OCI-LY1 (cell line): ENCODE measurements at regions not wholly inside any gene's neighbourhood (a gene's known extent, or its start where the extent isn't known, plus 50 kb on each side); places are given as distances from the start of the nearest gene placed in this dataset.

ENCODE experiments used
- H2AFZ ChIP-seq: fragments of 200-600 bp; sonication (generic), shearing (Covaris generic); 2 replicates; pipeline ENCODE4 v1.6.0; 2014; ENCODE audit warnings: antibody characterized with exemption, mild to moderate bottlenecking, low read length
- H3F3A ChIP-seq: fragments of 200-600 bp; sonication (generic), shearing (Covaris generic); 2 replicates; pipeline ENCODE4 v1.6.0; 2014; ENCODE audit warnings: mild to moderate bottlenecking, antibody characterized with exemption, low read length, moderate library complexity; ENCODE audit not compliant: insufficient read depth
- H3K27ac ChIP-seq: fragments of 200-600 bp; sonication (generic); 2 replicates; pipeline ENCODE4 v1.5.1; 2014; ENCODE audit warnings: low read length, mixed run types, mild to moderate bottlenecking, low read depth; ENCODE audit not compliant: poor library complexity, severe bottlenecking
- H3K27me3 ChIP-seq: fragments of 200-600 bp; sonication (generic); 2 replicates; pipeline ENCODE4 v1.6.0; 2014; ENCODE audit warnings: antibody characterized with exemption, mild to moderate bottlenecking, low read length, moderate library complexity; ENCODE audit not compliant: insufficient read depth
- H3K36me3 ChIP-seq: fragments of 200-600 bp; sonication (generic); 2 replicates; pipeline ENCODE4 v1.6.1; 2014; ENCODE audit warnings: mild to moderate bottlenecking, antibody characterized with exemption, low read length, moderate library complexity, mixed read lengths; ENCODE audit not compliant: insufficient read depth
- H3K4me1 ChIP-seq: fragments of 200-600 bp; sonication (generic); 2 replicates; pipeline ENCODE4 v1.5.1; 2014; ENCODE audit warnings: mild to moderate bottlenecking, low read length, moderate library complexity; ENCODE audit not compliant: insufficient read depth, severe bottlenecking
- H3K4me2 ChIP-seq: fragments of 200-600 bp; sonication (generic), shearing (Covaris generic); 2 replicates; pipeline ENCODE4 v1.6.1; 2014; ENCODE audit warnings: low read length
- H3K4me3 ChIP-seq: fragments of 200-600 bp; sonication (generic); 2 replicates; pipeline ENCODE4 v1.5.1; 2014; ENCODE audit warnings: low read length, low read depth, mild to moderate bottlenecking, mixed read lengths; ENCODE audit not compliant: poor library complexity, severe bottlenecking
- H3K79me2 ChIP-seq: fragments of 200-600 bp; shearing (Covaris generic); 2 replicates; pipeline ENCODE4 v1.6.1; 2016; ENCODE audit warnings: mixed run types, low read length, mixed read lengths; ENCODE audit not compliant: insufficient read depth
- H3K9ac ChIP-seq: fragments of 200-600 bp; sonication (generic), shearing (Covaris generic); 2 replicates; pipeline ENCODE4 v1.6.1; 2014; ENCODE audit warnings: mild to moderate bottlenecking, low read length, mixed read lengths
- H3K9me2 ChIP-seq: fragments of 200-600 bp; sonication (generic), shearing (Covaris generic); 2 replicates; pipeline ENCODE4 v1.6.1; 2014; ENCODE audit warnings: low read depth, mild to moderate bottlenecking, low read length, mixed read lengths
- H3K9me3 ChIP-seq: fragments of 200-600 bp; shearing (Covaris generic); 2 replicates; pipeline ENCODE4 v1.6.1; 2014; ENCODE audit warnings: low read length, mixed read lengths
- H4K20me1 ChIP-seq: fragments of 200-600 bp; sonication (generic), shearing (Covaris generic); 2 replicates; pipeline ENCODE4 v1.6.0; 2016; ENCODE audit warnings: mild to moderate bottlenecking, low read length; ENCODE audit not compliant: insufficient read depth
- EZH2 ChIP-seq: fragments of 200-600 bp; sonication (generic), shearing (Covaris generic); IDR thresholded peaks from 2 replicates; pipeline ENCODE4 v1.8.0; 2017; ENCODE audit warnings: borderline replicate concordance, mixed run types, mild to moderate bottlenecking, antibody characterized with exemption, low read length, moderate library complexity, mixed read lengths
- TF ChIP-seq, protein P1 (sequence below): fragments of 200-600 bp; sonication (generic), shearing (Covaris generic); IDR thresholded peaks from 2 replicates; pipeline ENCODE4 v1.5.1; 2017; ENCODE audit warnings: mild to moderate bottlenecking, antibody characterized with exemption, low read length, moderate library complexity, mixed read lengths

DNA sequence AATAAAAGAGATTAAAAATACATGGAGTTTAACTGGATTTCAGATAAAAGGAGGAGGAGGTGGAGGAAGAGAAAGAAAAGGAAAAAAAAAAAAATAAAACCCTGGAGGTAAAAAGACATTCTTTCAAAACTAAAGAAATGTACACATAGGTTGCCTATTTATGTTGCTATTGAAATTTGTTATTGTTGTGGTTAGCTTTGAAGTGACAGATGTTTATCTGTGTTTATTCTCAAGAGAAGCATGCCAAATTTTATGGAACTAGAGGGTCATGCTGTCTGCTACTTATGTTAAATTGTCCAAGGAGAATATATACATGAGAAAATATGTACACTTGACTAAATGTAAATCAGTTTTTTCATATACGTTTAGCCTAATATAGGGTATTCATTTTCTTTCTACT, 653.2 kb downstream of the DCDC2C start:
- Histone ChIP-seq H3K79me2 (no peaks in the 10 kb centered on the region), H3K27me3 (no peaks in the 10 kb centered on the region), H2AFZ (no peak overlapping the region), H3K36me3 (no peaks in the 10 kb centered on the region), H3K27ac (no peak overlapping the region), H4K20me1 (no peaks in the 10 kb centered on the region), H3K9me2 (no peaks in the 10 kb centered on the region), H3K4me1 (no peaks in the 10 kb centered on the region), H3K4me3 (no peak overlapping the region), H3K4me2 (no peak overlapping the region), H3K9ac (no peak overlapping the region), H3F3A (no peaks in the 10 kb centered on the region), H3K9me3 (no peaks in the 10 kb centered on the region)
- no peak for TF ChIP-seq EZH2
- TF ChIP-seq, protein P1, sequence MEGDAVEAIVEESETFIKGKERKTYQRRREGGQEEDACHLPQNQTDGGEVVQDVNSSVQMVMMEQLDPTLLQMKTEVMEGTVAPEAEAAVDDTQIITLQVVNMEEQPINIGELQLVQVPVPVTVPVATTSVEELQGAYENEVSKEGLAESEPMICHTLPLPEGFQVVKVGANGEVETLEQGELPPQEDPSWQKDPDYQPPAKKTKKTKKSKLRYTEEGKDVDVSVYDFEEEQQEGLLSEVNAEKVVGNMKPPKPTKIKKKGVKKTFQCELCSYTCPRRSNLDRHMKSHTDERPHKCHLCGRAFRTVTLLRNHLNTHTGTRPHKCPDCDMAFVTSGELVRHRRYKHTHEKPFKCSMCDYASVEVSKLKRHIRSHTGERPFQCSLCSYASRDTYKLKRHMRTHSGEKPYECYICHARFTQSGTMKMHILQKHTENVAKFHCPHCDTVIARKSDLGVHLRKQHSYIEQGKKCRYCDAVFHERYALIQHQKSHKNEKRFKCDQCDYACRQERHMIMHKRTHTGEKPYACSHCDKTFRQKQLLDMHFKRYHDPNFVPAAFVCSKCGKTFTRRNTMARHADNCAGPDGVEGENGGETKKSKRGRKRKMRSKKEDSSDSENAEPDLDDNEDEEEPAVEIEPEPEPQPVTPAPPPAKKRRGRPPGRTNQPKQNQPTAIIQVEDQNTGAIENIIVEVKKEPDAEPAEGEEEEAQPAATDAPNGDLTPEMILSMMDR: no peak

DNA sequence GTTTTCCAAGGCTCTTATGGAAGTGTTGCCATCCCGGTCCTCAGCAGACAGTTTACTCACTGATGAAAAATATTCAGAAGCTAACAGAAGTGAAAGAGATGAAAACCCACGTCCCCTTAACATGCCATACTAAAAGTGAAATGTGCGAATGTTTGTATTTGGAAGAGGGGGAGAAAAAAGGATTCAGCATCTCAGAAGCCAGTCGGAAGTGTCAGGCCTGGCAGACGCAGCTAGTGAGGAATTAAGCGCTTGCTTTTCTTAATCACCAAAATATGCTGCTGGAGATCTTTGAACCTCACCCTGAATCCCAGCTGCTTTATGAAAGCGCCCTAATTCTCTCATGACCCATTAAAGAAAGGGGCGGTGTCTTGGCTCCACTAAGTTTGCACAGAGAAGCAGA, 653.7 kb downstream of the DCDC2C start:
- Histone ChIP-seq H3K9me3 (no peaks in the 10 kb centered on the region), H4K20me1 (no peaks in the 10 kb centered on the region), H3K36me3 (no peaks in the 10 kb centered on the region), H3K79me2 (no peaks in the 10 kb centered on the region), H3K9ac (no peak overlapping the region), H3K4me1 (no peaks in the 10 kb centered on the region), H3K27ac (no peak overlapping the region), H3F3A (no peaks in the 10 kb centered on the region), H3K27me3 (no peaks in the 10 kb centered on the region), H3K9me2 (no peaks in the 10 kb centered on the region), H3K4me3 (no peak overlapping the region), H3K4me2 (no peak overlapping the region), H2AFZ (no peak overlapping the region)
- TF ChIP-seq EZH2: no peak
- TF ChIP-seq, protein P1: no peak

DNA sequence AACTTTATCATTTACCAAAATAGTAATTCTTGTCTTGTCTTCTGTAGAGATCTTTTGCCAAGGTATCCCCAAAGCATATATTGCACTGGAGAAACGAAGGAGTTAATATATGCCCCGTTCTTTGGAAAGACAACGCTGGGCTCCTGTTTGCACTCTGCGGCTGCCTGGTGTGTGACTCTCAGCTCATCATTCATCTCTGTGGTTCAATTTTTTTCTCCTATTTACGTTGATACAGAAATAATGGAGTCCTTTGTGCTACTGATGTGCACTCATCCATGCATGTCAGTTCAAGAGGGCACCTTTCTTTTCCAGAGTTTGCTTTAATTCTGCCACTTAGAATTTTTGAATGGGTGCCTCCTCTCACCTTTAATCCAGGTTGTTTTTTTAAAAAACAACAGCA, 655.5 kb downstream of the DCDC2C start:
- Histone ChIP-seq H3K9me2 (no peaks in the 10 kb centered on the region), H3K4me1 (no peaks in the 10 kb centered on the region), H3K4me3 (no peak overlapping the region), H3K27me3 (no peaks in the 10 kb centered on the region), H3K9me3 (no peaks in the 10 kb centered on the region), H3F3A (no peaks in the 10 kb centered on the region), H3K36me3 (no peaks in the 10 kb centered on the region), H3K4me2 (no peak overlapping the region), H4K20me1 (no peaks in the 10 kb centered on the region), H3K27ac (no peak overlapping the region), H3K79me2 (no peaks in the 10 kb centered on the region), H3K9ac (no peak overlapping the region), H2AFZ (no peak overlapping the region)
- TF ChIP-seq, protein P1: no peak
- no peak for TF ChIP-seq EZH2
